AG04449 (cell line): ENCODE measurements at regions not wholly inside any gene's neighbourhood (a gene's known extent, or its start where the extent isn't known, plus 50 kb on each side); places are given as distances from the start of the nearest gene placed in this dataset.

Experiments
- CTCF ChIA-PET: fragments of 350-600 bp; formaldehyde crosslinking; extraction: SDS; loops from one replicate; lab custom pipeline; 2021; ENCODE audit warnings: antibody characterized with exemption; lab: Yijun Ruan, JAX
- POLR2A ChIA-PET: fragments of 400-600, 350-600 bp; formaldehyde crosslinking; extraction: SDS; loops from one replicate; lab custom pipeline; 2020; ENCODE audit warnings: antibody characterized with exemption, inconsistent platforms; lab: Yijun Ruan, JAX
- DNase-seq: peaks from one replicate; pipeline ENCODE4 v3.0.0-alpha.2; 2010; ENCODE audit warnings: low read depth, low spot score
- H3K4me3 ChIP-seq: 2 replicates; pipeline ENCODE4 v1.5.1; 2011; ENCODE audit warnings: low read depth, mild to moderate bottlenecking, control low read depth, low read length
- CTCF ChIP-seq: IDR thresholded peaks from one replicate; pipeline ENCODE4 v1.5.1; 2011; ENCODE audit warnings: mild to moderate bottlenecking, moderate library complexity, low read length, control low read depth, inconsistent platforms; ENCODE audit not compliant: insufficient read depth; ENCODE audit errors: missing control alignments

GRCh38 chr10:63930584-63930983, 409.4 kb downstream of the REEP3 start:
- ChIA-PET POLR2A (no interaction called here), CTCF (no interaction called here)
- TF ChIP-seq CTCF: no peak
- DNase-seq: no peak
- H3K4me3 ChIP-seq: no peak overlapping the region

GRCh38 chr10:63935705-63936104, 414.5 kb downstream of the REEP3 start:
- no peak for DNase-seq
- ChIA-PET CTCF (interaction anchor here (0.6 to 3.3 kb wide), 8 partner anchors 10 to 69 kb away, joined by 3 to 11 read pairs (median 4); no protein-coding TSS in a partner anchor), POLR2A (no interaction called here)
- H3K4me3 ChIP-seq: no peak overlapping the region
- no peak for TF ChIP-seq CTCF

- POLR2A ChIA-PET: no interaction called here
- TF ChIP-seq CTCF: no peak
- no peak for DNase-seq
- CTCF ChIA-PET: interaction anchor here (0.9 to 2.9 kb wide), 3 partner anchors 35 to 102 kb away, joined by 3 to 10 read pairs (median 4); no protein-coding TSS in a partner anchor
- no peak overlapping the region for H3K4me3 ChIP-seq
Observed at GRCh38 chr10:63940277-63940922, 419.2 kb downstream of the REEP3 start.

- ChIA-PET CTCF (no interaction called here), POLR2A (no interaction called here)
- H3K4me3 ChIP-seq: no peak overlapping the region
- no peak for TF ChIP-seq CTCF
- DNase-seq: no peak
Observed at GRCh38 chr10:63964406-63964805, 443.2 kb downstream of the REEP3 start.

GRCh38 chr10:63965846-63966245, 444.6 kb downstream of the REEP3 start:
- ChIA-PET CTCF (interaction anchor here (1.3 to 2.6 kb wide), 3 partner anchors 9 to 94 kb away, joined by 4 to 16 read pairs (median 14); no protein-coding TSS in a partner anchor), POLR2A (no interaction called here)
- DNase-seq: no peak
- TF ChIP-seq CTCF: no peak
- no peak overlapping the region for H3K4me3 ChIP-seq

GRCh38 chr10:63972949-63973827, 452.0 kb downstream of the REEP3 start:
- no peak overlapping the region for H3K4me3 ChIP-seq
- CTCF ChIA-PET: interaction anchor here (3.1 to 4.7 kb wide), 2 partner anchors 100 to 105 kb away, joined by 47 to 80 read pairs; no protein-coding TSS in a partner anchor
- no peak for TF ChIP-seq CTCF
- POLR2A ChIA-PET: no interaction called here
- no peak for DNase-seq
